Type B pancreatic cell (in vitro differentiated cells): ENCODE measurements at regions not wholly inside any gene's neighbourhood (a gene's known extent, or its start where the extent isn't known, plus 50 kb on each side); places are given as distances from the start of the nearest gene placed in this dataset.
"Not testable (repeated sequence)": the region's sequence is repeated elsewhere in the genome, so short reads cannot be mapped to it uniquely, and the experiment has no call there.

Experiments
- DNase-seq: peaks from one replicate; pipeline ENCODE4 v3.0.0; 2021; ENCODE audit warnings: mixed read lengths; ENCODE audit not compliant: unreplicated experiment; ENCODE audit errors: extremely low spot score
- H3K27ac Mint-ChIP-seq: 2 replicates; pipeline ENCODE4 v1.8.0; 2021; ENCODE audit warnings: mild to moderate bottlenecking, mixed read lengths
- H3K27me3 Mint-ChIP-seq: 2 replicates; pipeline ENCODE4 v1.8.0; 2021; ENCODE audit warnings: mixed read lengths
- H3K36me3 Mint-ChIP-seq: 2 replicates; pipeline ENCODE4 v1.8.0; 2021; ENCODE audit warnings: mixed read lengths
- H3K4me1 Mint-ChIP-seq: one replicate; pipeline ENCODE4 v1.8.0; 2021; ENCODE audit warnings: mixed read lengths; ENCODE audit not compliant: unreplicated experiment
- H3K4me3 Mint-ChIP-seq: 2 replicates; pipeline ENCODE4 v1.8.0; 2021; ENCODE audit warnings: mild to moderate bottlenecking, mixed read lengths
- H3K9me3 Mint-ChIP-seq: 2 replicates; pipeline ENCODE4 v1.8.0; 2021; ENCODE audit warnings: mixed read lengths
- TF ChIP-seq, protein P1 (sequence below): fragments of 200-600 bp; sonication (generic); conservative IDR thresholded peaks from 2 replicates; pipeline ENCODE4 v1.5.0; 2021; ENCODE audit warnings: antibody characterized with exemption, mild to moderate bottlenecking

DNA sequence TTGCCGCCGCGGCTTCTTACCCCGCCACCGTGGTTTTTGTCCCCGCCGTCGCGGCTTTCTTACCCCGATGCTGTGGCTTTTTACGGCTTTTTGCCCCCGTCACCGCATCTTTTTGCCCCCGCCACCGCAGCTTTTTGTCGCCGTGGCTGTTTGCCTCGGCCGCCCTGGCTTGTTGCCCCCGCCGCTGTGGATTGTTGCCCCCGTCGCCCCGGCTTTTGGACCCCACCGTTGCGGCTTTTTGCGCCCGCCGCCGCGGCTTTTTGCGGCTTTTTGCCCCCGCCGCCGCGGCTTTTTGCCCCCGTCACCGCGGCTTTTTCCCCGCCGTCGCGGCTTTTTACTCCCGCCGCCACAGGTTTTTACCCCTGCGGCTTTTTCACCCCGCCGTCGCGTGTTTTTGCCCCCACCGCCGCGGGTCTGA is 3934.3 kb downstream of the SRGAP2C start:
- Mint-ChIP-seq H3K36me3 (no peaks in the 10 kb centered on the region), H3K4me1 (no peaks in the 10 kb centered on the region), H3K9me3 (peaks cover 9% of the 10 kb centered on the region), H3K4me3 (no peak overlapping the region), H3K27ac (no peak overlapping the region), H3K27me3 (no peaks in the 10 kb centered on the region)
- TF ChIP-seq, protein P1, sequence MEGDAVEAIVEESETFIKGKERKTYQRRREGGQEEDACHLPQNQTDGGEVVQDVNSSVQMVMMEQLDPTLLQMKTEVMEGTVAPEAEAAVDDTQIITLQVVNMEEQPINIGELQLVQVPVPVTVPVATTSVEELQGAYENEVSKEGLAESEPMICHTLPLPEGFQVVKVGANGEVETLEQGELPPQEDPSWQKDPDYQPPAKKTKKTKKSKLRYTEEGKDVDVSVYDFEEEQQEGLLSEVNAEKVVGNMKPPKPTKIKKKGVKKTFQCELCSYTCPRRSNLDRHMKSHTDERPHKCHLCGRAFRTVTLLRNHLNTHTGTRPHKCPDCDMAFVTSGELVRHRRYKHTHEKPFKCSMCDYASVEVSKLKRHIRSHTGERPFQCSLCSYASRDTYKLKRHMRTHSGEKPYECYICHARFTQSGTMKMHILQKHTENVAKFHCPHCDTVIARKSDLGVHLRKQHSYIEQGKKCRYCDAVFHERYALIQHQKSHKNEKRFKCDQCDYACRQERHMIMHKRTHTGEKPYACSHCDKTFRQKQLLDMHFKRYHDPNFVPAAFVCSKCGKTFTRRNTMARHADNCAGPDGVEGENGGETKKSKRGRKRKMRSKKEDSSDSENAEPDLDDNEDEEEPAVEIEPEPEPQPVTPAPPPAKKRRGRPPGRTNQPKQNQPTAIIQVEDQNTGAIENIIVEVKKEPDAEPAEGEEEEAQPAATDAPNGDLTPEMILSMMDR, result no peak
- DNase-seq, result peak; percentile 58

DNA sequence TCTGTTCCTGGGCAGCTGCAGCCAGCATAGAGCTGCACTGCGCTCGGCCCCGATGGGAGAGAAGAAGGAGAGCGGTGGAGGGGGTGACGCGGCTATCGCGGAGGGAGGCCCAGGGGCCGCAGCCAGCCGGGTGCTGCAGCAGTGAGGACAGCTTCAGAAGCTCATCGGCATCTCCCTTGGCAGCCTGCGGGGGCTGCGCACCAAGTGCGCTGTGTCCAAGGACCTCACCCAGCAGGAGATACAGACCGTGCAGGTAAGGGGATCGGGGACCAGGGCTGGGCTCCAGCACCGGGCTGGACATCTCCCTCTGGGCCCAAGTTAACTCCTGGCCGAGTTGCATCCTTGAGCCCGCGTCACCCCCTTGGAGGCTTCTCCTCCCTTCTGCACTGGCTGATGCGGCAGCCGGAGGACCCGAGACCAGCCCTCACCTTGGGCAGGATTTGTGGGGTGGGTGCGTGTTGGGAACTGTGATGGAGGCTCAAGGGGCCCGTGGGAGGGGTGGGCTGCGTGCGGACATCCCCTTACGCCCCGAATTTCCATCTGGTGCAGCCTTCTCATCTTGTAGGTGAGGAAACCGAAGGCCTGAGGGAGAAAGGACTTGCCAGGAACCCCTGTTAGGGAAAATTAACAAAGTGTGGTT is 3934.9 kb downstream of the SRGAP2C start:
- H3K9me3 Mint-ChIP-seq, result not testable (repeated sequence)

DNA sequence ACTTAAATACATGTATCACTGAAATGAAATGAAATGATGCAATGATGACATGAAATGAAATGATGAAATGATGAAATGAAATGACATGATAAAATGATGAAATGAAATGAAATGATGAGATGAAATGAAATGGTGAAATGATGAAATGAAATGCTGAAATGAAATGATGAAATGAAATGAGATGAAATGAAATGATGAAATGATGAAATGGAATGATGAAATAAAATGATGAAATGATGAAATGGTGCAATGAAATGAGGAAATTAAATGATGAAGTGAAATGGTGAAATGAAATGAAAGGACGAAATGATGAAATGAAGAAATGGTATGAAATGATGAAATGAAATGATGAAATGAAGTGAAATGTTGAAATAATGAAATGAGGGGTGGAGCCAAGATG is 3937.8 kb downstream of the SRGAP2C start:
- not testable (repeated sequence) for H3K27ac Mint-ChIP-seq, DNase-seq, H3K9me3 Mint-ChIP-seq, H3K36me3 Mint-ChIP-seq, H3K4me1 Mint-ChIP-seq, H3K4me3 Mint-ChIP-seq, H3K27me3 Mint-ChIP-seq

More for the DNA sequence above, 3934.9 kb downstream of the SRGAP2C start:
- H3K4me1 Mint-ChIP-seq, H3K27ac Mint-ChIP-seq, H3K4me3 Mint-ChIP-seq, H3K36me3 Mint-ChIP-seq, H3K27me3 Mint-ChIP-seq, DNase-seq: not testable (repeated sequence)
